ENCODE measurements at regions not wholly inside any gene's neighbourhood (a gene's known extent, or its start where the extent isn't known, plus 50 kb on each side); places are given as distances from the start of the nearest gene placed in this dataset.

DNA sequence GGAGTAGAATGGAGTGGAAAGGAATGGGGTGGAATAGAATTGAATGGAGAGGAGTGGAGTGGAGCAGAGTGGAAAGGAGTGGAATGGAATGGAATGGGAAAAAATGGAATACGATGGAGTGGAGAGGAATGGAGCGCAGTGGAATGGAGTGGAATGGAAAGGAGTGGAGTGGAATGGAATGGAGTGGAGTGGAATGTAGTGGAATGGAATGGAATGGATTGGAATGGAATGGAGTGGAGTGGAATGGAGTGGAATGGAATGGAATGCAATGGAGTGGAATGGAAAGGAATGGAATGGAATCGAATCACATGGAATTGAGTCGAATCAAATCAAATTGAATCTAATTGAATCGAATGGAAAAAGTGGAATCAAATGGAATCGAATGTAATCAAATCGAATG is 1016.1 kb downstream of the CDY1 start:
- H3K79me2 ChIP-seq (ENCODE audit: control insufficient read depth in 1 of 2, insufficient read depth in 2 of 2, low read length in 2 of 2): no peaks in the 10 kb centered on the region
- no peak overlapping the region for H3K4me3 ChIP-seq (ENCODE audit: extremely low read depth in 1 of 4, insufficient read depth in 2 of 4, low read depth in 3 of 4, low read length in 4 of 4)
- CTCF ChIA-PET (ENCODE audit: partially characterized antibody): no interaction called here
- no peaks in the 10 kb centered on the region; a peak in 1 of 8 replicates for H3K36me3 ChIP-seq (ENCODE audit: control insufficient read depth in 2 of 4, insufficient read depth in 4 of 4, low read length in 3 of 4)
- no peak for TF ChIP-seq SIN3A (conservative IDR thresholded peaks at IDR 0.05 in 1 of 2, IDR thresholded peaks at IDR 0.05 in 1 of 2; ENCODE audit: low read depth in 1 of 2, low read length in 2 of 2)
- no peak for TF ChIP-seq EGR1 (IDR thresholded peaks at IDR 0.05; ENCODE audit: borderline replicate concordance, low read depth, low read length)
- TF ChIP-seq JUN (IDR thresholded peaks at IDR 0.05; ENCODE audit: low read depth, low read length): no peak
- TF ChIP-seq BRCA1 (IDR thresholded peaks at IDR 0.05; ENCODE audit: low read depth, low read length): no peak
- no peak for TF ChIP-seq SIX5 (IDR thresholded peaks at IDR 0.05; ENCODE audit: low read depth, low read length)
- H3K9ac ChIP-seq (replicated peaks in 1 of 4; ENCODE audit: extremely low read depth in 1 of 4, low read depth in 3 of 4, low read length in 3 of 4): no peak overlapping the region
- H3K18ac ChIP-seq (ENCODE audit: extremely low read depth, low read length): no peak overlapping the region
- H3K23ac ChIP-seq (ENCODE audit: insufficient read length): no peak overlapping the region
- no peak overlapping the region for H2BK20ac ChIP-seq (ENCODE audit: low read length)
- H4K5ac ChIP-seq (ENCODE audit: insufficient read length, low read depth, low read length): no peak overlapping the region
- H3K56ac ChIP-seq (replicated peaks; ENCODE audit: insufficient read length, low read depth, low read length): no peak overlapping the region
- no peaks in the 10 kb centered on the region for H3K27me3 ChIP-seq (replicated peaks in 1 of 4; ENCODE audit: control insufficient read depth in 3 of 4, extremely low read depth in 1 of 4, insufficient read depth in 3 of 4, low read length in 3 of 4)
- H3K4ac ChIP-seq (replicated peaks; ENCODE audit: insufficient read length, low read depth, low read length): no peak overlapping the region
- H3K79me1 ChIP-seq (ENCODE audit: low read depth, low read length): no peaks in the 10 kb centered on the region
- POLR2A ChIA-PET (ENCODE audit: partially characterized antibody): no interaction called here
- H2BK5ac ChIP-seq (ENCODE audit: low read depth, low read length): no peak overlapping the region
- H4K91ac ChIP-seq (replicated peaks; ENCODE audit: insufficient read length, low read length): no peak overlapping the region
- H2BK15ac ChIP-seq (ENCODE audit: low read length): no peak overlapping the region
- H3K14ac ChIP-seq (ENCODE audit: insufficient read length): no peak overlapping the region
- H2AK5ac ChIP-seq (ENCODE audit: low read depth, low read length): no peak overlapping the region
- H3K9me3 ChIP-seq (ENCODE audit: insufficient read depth in 2 of 2, low read depth in 1 of 2, low read length in 1 of 2): peaks cover 23 to 34% of the 10 kb centered on the region in 2 experiments
- WGBS, 2 experiments (ENCODE audit: extremely low coverage in 1 of 2, insufficient coverage in 1 of 2, insufficient read length in 1 of 2, insufficient replicate concordance in 2 of 2, low coverage in 1 of 2, low lambda C conversion rate in 2 of 2, missing lambda C conversion rate in 1 of 2): 86 to 100% methylated on average over 3 to 4 of the region's 7 CpGs
- no peak overlapping the region for H2AFZ ChIP-seq (ENCODE audit: low read length)
- no peak for DNase-seq (ENCODE audit: low read depth in 1 of 2, low spot score in 2 of 2)
- no peak overlapping the region for H2BK120ac ChIP-seq (replicated peaks; ENCODE audit: low read depth, low read length)
- H3K23me2 ChIP-seq (ENCODE audit: low read depth, low read length): peaks cover 19% of the 10 kb centered on the region; the same call in 1 of the 2 replicates
- no peak overlapping the region for H3K4me2 ChIP-seq (ENCODE audit: insufficient read depth in 1 of 2, low read depth in 2 of 2, low read length in 2 of 2)
- no peaks in the 10 kb centered on the region for H4K20me1 ChIP-seq (replicated peaks in 1 of 2; ENCODE audit: control insufficient read depth in 1 of 2, insufficient read depth in 2 of 2, low read length in 2 of 2)
- H4K8ac ChIP-seq (ENCODE audit: extremely low read depth, insufficient read depth, low read length): no peak overlapping the region
- FAIRE-seq: no peak
- no peak overlapping the region for H3K27ac ChIP-seq (ENCODE audit: low read depth, low read length)
- no peaks in the 10 kb centered on the region for H3K4me1 ChIP-seq (replicated peaks in 1 of 4; ENCODE audit: control insufficient read depth in 3 of 4, insufficient read depth in 4 of 4, low read length in 3 of 4)
- H2BK12ac ChIP-seq (ENCODE audit: low read depth, low read length): no peak overlapping the region

Measured in H1 (cell line).